Stimulated activated CD8-positive, alpha-beta memory T cell treated with anti-CD3 and anti-CD28 coated beads, Interleukin-12 subunit alpha, Interleukin-12 subunit beta, amount 100 ng/mL, for 1 hour (primary cell): ENCODE measurements at regions not wholly inside any gene's neighbourhood (a gene's known extent, or its start where the extent isn't known, plus 50 kb on each side); places are given as distances from the start of the nearest gene placed in this dataset.
A peak's percentile ranks its signal among the peaks of the same experiment; 100 is the strongest.

Experiments used
- DNase-seq: peaks from one replicate; pipeline ENCODE4 v3.0.0-alpha.2; 2020; ENCODE audit warnings: low read depth

- DNase-seq: no peak
Measured at GRCh38 chr5:168202996-168203395, 88.4 kb upstream of the WWC1 start.

- DNase-seq: no peak
Measured at GRCh38 chr5:168204165-168204564, 87.3 kb upstream of the WWC1 start.

- no peak for DNase-seq
Measured at GRCh38 chr5:168207450-168208029, 83.9 kb upstream of the WWC1 start.

GRCh38 chr5:168209244-168209995 is 82.0 kb upstream of the WWC1 start:
- no peak for DNase-seq

- DNase-seq: no peak
Measured at GRCh38 chr5:168209997-168210396, 81.4 kb upstream of the WWC1 start.

- no peak for DNase-seq
Measured at GRCh38 chr5:168211245-168211644, 80.2 kb upstream of the WWC1 start.

- no peak for DNase-seq
Measured at GRCh38 chr5:168211936-168212335, 79.5 kb upstream of the WWC1 start.

GRCh38 chr5:168214071-168214470 is 77.4 kb upstream of the WWC1 start:
- no peak for DNase-seq

GRCh38 chr5:168214886-168215285 is 76.6 kb upstream of the WWC1 start:
- DNase-seq: no peak

GRCh38 chr5:168215646-168216045 is 75.8 kb upstream of the WWC1 start:
- no peak for DNase-seq

GRCh38 chr5:168216989-168217388 is 74.5 kb upstream of the WWC1 start:
- DNase-seq: no peak

GRCh38 chr5:168217497-168217896 is 73.9 kb upstream of the WWC1 start:
- DNase-seq: no peak

GRCh38 chr5:168218746-168219145 is 72.7 kb upstream of the WWC1 start:
- no peak for DNase-seq

- peak; percentile 6 for DNase-seq
Measured at GRCh38 chr5:168219515-168220410, 71.7 kb upstream of the WWC1 start.

GRCh38 chr5:168224085-168224484 is 67.4 kb upstream of the WWC1 start:
- DNase-seq: no peak

- no peak for DNase-seq
Measured at GRCh38 chr5:168226012-168226411, 65.4 kb upstream of the WWC1 start.

- no peak for DNase-seq
Measured at GRCh38 chr5:168227001-168227400, 64.4 kb upstream of the WWC1 start.

- DNase-seq: no peak
Measured at GRCh38 chr5:168227973-168228615, 63.4 kb upstream of the WWC1 start.

GRCh38 chr5:168228668-168229067 is 62.8 kb upstream of the WWC1 start:
- DNase-seq: no peak

GRCh38 chr5:168234133-168234532 is 57.3 kb upstream of the WWC1 start:
- no peak for DNase-seq

- no peak for DNase-seq
Measured at GRCh38 chr5:168238463-168238862, 53.0 kb upstream of the WWC1 start.

- DNase-seq: no peak
Measured at GRCh38 chr5:168239325-168239724, 52.1 kb upstream of the WWC1 start.
